C4-2B (cell line): ENCODE measurements at regions not wholly inside any gene's neighbourhood (a gene's known extent, or its start where the extent isn't known, plus 50 kb on each side); places are given as distances from the start of the nearest gene placed in this dataset.

Source experiments
- ZFX ChIP-seq: fragments of 450-650 bp; IDR thresholded peaks from 2 replicates; pipeline ENCODE4 v1.6.1; 2017
- TF ChIP-seq, protein P1 (sequence below): fragments of 450-650 bp; conservative IDR thresholded peaks from 2 replicates; pipeline ENCODE4 v1.5.1; 2017; ENCODE audit warnings: mild to moderate bottlenecking

DNA sequence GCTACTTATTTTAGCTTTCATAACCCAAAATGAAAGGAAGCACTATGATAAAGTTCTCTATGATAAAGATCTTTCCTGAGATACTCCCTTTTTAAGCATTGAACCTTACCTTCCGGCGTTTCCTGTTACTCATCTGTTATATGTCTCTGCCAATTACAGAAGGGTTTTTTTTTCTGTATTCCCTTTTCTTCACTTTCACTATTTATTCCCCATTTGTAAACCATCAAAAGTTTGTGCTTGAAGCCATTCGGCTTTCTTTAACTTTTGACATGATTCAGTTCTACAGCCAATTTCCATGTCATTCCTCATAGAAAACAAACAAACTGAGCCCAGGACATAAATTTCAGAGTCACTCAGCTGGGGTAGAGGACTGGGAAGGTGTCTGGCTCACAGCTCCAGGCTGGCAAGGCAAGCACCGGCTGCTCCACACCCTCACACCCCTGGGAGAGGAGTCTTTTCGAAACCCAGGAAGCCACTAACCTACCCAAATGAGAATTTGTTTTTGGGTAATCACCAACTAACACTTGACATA lies 429.4 kb upstream of the TRIB2 start:
- TF ChIP-seq, protein P1, sequence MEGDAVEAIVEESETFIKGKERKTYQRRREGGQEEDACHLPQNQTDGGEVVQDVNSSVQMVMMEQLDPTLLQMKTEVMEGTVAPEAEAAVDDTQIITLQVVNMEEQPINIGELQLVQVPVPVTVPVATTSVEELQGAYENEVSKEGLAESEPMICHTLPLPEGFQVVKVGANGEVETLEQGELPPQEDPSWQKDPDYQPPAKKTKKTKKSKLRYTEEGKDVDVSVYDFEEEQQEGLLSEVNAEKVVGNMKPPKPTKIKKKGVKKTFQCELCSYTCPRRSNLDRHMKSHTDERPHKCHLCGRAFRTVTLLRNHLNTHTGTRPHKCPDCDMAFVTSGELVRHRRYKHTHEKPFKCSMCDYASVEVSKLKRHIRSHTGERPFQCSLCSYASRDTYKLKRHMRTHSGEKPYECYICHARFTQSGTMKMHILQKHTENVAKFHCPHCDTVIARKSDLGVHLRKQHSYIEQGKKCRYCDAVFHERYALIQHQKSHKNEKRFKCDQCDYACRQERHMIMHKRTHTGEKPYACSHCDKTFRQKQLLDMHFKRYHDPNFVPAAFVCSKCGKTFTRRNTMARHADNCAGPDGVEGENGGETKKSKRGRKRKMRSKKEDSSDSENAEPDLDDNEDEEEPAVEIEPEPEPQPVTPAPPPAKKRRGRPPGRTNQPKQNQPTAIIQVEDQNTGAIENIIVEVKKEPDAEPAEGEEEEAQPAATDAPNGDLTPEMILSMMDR, result no peak
- TF ChIP-seq ZFX, result no peak
